DMS 273 (cell line): ENCODE measurements at regions not wholly inside any gene's neighbourhood (a gene's known extent, or its start where the extent isn't known, plus 50 kb on each side); places are given as distances from the start of the nearest gene placed in this dataset.
"Not testable (repeated sequence)": the region's sequence is repeated elsewhere in the genome, so short reads cannot be mapped to it uniquely, and the experiment has no call there.

Source experiments
- DNase-seq: peaks from one replicate; lab custom pipeline; 2025; ENCODE audit not compliant: unreplicated experiment; lab: John Stamatoyannopoulos, UW

DNA sequence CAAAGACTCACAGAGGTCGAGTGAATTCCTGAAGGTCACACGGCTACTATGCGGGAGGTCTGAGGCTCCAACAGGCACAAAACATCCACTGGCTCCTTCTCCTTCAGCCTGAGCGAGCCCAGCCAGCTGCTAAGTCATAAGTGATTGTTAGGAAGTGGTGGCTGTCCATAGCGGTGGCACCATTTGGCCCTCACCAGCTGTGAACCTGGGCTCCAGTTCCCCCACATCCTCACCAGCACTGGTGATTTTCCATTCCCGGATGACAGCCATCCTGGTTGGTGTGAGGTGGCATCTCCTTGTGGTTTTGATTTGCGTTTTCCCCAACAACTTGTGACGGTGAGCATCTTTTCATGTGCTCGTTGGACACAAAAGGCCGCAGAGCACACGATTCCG, 302.8 kb downstream of the FOXL1 start:
- DNase-seq = no peak

DNA sequence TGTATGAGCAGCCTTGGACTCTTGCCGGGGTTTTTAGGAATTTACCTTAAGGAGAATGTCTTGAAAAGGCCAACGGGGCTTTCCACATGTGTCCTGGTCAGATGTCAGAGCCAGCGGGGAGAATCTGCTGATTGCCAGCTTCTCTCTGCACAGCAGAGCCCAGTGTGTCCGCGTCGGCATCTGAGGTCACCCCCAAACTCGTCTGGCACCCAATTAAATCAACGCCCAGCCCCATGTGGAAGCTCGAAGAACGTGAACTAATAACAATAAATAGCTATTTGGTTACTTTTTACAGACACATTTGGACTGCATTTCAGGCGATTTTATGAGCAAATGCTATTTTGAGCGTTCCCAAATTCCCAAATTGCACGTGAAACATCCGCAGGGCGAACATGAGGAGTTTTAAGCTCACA, 303.5 kb downstream of the FOXL1 start:
- no peak for DNase-seq

DNA sequence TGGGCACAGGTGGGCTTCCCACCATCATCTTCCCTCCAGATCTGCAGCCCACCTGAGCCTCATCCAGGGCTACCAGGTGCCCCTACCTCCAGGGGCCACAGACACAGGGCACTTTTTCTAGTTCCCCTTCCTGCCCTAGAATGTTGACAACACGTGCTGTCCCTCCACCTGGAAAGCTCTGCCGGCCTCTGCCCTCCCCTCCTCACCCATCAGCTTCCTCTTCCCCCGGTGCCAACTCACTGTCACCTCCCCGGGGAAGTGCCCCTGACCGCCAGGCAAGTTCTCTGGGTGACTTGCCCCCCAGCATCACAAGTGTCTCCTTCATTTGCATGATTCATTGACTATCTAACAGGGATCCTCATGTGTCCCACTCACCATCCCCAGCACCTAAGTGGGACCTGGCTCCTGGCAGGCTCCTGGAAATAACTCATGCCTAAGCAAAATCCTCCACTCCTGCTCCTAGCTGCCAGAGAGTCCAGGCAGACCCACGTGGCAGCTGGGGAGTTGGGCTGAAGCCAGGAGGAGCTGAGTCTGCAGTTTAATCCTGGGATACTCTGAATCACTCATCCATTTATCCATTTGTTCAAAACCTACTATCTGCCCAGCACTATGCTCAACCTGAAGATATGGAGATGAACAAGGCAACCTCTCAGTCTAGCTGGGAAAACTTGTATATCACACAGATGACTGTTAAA, 304.4 kb downstream of the FOXL1 start:
- DNase-seq = no peak

DNA sequence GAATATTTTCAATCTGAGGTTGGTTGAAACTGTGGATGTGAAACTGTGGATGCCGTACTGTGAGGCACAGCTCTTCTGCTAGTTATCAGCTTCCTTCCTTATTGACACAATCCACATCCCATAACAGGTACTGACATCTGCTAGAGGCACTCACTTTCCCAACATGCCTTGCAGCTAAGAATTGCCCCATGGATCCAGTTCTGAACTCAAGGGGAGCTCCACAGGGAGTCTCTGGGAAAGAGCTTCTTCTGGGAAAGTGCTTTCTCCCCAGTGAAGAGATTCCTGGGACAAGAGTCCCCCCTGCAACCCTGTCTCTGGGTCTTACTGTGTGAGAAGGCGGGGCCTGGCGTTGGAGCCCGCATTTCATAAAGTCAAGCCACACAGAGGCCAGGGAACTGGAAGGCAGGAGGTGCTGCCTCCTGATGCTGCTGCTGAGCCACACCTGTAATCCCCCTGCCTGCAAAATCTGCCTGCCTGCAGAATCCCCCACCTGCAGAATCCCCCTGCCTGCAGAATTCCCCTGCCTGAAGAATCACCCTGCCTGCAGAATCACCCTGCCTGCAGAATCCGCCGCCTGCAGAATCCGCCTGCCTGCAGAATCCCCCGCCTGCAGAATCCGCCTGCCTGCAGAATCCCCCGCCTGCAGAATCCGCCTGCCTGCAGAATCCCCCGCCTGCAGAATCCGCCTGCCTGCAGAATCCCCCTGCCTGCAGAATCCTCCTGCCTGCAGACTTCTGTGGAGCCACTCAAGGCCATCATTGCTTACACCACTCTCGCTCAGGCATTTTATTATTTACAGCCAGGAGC, 305.4 kb downstream of the FOXL1 start:
- DNase-seq = no peak

DNA sequence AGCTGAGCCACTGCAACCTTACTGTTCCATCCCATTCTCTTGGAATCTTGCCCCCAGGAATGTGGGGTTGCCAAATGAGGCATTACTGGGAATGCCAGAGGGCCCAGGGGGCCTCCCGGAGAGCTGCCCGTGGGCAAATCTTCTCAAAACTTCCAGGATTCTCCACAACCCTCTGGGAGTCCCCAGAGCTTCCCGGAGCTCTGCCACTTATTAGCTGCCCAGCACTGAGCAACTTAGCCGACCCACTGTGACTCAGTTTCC, 306.0 kb downstream of the FOXL1 start:
- no peak for DNase-seq

DNA sequence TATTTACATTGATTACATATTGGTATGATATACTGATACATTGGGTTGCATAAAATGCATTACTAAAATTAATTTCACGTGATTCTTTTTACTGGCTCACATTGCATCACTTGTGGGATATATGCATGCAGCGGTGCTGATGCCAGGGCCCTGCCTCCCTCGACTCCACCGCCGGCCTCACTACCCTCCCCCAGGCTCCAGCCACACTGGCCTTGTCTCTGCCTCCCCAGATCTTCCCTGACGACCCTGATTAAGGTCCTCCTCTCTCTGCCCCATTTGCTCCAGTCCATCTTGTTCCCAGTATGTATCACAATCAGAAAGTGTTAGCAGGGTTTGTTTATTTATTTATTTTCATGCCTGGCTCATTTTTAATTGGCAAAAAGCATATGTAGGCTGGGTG, 306.8 kb downstream of the FOXL1 start:
- no peak for DNase-seq

DNA sequence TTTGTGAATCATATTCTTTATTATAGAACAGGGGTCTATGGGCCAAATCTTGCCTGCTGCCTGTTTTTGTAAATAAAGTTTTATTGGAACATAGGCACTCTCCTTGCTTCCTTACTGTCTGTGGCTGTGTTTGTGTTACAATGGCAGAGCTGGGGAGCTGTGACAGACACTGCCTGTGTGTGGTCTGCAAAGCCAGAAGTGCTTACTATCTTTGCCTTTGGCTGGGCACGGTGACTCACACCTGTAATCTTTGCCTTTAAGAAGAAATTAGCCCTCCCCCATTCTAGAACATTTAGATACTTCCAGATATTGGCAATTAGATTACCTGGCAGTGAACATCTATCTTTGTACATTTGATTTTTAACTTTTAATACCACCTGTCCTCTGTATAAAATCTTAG, 308.3 kb downstream of the FOXL1 start:
- DNase-seq = no peak

DNA sequence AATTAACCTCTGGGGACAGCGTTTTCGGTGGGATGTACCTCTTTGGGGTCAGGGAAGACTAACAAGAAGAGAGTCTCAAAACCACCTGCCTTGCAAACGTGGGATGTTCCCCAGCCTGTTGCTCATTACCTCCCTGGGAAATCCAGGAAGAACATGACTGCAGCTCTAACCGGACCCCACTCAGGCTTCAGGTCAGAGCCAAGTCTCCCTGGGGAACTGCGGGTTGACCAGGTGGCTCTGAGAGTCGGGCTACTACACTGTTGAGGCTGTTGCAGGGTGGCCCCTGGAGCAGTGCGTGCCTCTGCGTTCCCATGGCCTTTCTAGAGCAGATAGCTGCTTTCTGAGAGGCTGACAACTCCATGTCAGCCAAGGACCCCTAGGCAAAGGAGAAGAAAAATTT, 309.1 kb downstream of the FOXL1 start:
- no peak for DNase-seq

DNA sequence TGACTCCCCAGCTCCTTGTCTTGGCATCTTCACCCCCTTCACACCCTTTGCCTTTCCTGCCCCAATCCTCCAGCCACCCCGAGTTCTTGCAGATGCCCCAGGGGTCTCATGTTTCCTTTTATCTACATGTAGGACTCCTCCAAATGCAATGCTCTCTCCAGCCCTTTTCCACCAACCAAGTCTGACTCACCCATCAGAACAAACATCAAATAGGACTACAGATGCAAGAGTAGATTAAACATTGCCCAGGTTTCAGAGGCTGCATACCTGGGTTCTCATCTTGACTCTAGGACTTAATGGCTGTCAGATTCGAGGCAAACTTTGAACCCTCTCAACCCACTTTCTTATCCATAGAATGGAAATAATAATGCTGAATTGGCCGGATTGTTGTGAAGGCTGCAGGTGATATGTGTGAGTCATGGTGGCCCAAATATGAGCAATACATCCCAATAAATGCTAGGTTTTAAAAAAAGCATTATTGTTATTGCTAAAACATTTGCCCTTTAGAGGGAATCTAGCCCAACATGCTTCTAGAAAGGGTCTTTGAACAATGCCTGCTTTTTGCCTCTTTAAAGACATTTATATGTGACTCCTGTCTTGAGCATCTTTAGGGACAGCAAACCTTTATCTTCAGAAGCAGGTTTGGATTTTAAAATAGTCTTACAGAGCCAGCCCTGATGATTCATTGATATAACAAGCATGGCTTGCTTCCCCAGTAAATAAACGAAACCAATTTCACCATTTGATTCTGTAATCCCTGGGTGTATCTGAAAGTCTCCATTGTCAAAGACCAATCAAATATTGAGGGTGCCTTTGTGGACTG, 310.1 kb downstream of the FOXL1 start:
- no peak for DNase-seq

DNA sequence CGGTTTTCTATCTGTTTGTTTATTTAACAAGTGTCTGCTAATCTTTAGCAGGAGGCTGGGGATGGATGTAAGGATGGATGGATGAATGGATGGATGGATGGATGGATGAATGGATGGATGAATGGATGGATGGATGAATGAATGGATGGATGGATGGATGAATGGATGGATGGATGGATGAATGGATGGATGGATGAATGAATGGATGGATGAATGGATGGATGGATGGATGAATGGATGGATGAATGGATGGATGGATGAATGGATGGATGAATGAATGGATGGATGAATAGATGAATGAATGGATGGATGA, 310.7 kb downstream of the FOXL1 start:
- DNase-seq = not testable (repeated sequence)

DNA sequence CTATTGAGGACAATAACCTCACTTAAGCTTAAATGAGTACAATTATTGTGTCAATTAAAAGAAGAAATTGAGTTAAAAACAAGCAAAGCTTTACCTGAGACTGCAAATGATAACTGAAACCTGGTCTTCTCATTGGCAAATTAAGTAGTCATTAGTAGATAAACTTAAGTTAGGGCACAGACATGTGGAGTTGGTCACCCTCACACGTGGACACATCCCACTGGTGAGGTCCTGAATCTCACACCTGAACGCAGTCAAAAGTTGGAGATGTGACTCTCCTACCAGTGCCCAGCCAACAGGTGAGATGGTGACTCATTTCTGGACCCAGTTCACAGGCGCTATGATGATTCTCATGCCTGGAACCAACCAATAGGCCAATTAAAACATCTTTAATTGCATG, 311.6 kb downstream of the FOXL1 start:
- no peak for DNase-seq

DNA sequence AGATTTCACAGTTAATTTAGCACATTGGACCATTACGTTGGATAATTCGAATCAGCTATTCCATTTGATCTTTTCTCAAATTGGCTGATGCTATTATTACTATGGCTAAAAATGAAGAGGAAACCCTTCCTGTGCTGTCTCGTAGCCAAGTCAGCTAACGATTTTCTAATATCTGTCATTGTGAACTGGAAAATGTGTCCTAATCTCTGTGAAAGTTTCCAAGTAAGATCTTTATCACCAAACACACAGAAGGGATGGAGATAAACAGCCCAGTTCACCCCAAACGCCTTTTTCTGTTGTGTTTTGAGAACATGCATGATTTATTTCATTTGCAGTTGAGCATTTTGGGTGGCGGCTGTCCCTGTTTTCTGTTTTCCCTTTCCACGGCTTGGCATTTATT, 312.8 kb downstream of the FOXL1 start:
- DNase-seq = no peak

DNA sequence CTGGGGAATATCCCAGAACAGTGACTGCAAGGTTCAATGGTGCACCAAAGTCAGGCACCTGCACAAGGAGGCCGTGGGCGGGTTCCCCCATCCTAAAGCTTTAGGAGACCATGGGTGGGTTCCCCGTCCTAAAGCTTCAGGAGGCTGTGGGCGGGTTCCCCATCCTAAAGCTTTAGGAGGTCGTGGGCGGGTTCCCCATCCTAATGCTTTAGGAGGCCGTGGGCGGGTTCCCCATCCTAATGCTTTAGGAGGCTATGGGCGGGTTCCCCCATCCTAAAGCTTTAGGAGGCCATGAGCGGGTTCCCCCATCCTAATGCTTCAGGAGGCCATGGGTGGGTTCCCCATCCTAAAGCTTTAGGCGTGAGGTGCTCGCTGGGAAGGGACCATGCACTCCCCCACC, 313.3 kb downstream of the FOXL1 start:
- DNase-seq = no peak

DNA sequence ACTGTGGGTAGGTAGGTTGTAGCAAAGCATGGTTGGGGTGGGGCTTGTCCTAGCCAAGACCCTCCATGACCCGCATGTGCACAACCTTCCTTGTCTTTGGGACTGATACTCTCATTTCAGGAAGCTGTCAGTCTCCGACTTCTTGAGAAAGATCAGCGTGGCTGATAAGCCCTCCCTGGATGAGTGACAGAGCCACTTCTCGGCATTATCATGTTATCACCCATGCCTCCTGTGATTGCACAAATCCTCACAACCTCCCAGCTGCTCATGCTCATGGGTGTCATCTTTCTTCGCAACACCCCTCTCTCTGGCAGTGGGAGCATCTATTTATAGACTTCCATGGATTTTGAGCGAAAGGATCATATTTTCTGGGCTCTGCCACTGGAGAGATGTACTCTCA, 314.2 kb downstream of the FOXL1 start:
- DNase-seq = no peak

DNA sequence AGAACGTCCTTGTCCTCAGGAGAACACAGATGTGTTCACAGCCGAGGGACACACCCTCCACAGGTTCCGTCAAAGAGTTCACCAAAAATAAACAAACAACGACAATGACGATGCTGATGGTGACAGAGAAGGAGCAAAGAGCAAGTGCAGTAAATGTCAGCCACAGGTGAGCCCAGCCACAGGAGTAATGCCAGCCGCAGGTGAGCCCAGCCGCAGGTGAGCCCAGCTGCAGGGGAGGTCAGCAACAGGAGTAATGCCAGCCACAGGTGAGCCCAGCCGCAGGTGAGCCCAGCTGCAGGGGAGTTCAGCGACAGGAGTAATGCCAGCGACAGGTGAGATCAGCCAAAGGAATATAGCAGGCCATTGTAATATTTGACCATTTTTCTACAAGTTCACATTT, 315.2 kb downstream of the FOXL1 start:
- DNase-seq = no peak

DNA sequence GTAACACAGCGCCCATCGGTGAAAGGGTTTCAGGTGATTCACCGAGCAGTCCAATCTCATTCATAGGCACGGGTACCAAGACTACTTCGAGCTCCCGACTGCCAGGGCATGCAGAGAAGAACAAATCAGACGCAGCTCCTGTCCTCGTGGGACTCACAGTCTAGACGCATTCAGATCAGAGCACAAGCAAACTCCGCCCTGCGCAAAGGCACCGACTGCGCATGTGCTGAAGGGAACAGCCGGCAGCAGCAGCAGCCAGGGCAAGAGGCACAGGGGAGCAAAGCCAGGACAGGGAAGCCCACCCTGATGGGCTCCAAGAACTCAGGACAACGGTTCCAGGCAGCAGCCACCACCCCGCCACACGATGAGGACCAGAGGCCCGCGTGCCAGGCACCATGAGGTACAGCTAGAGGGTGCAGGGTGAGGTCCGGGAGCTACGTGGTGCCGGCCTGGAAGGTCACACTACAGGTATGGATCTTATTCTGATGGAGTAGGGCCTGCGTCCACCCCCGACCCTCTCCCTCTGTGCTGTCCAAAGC, 315.7 kb downstream of the FOXL1 start:
- DNase-seq = no peak

DNA sequence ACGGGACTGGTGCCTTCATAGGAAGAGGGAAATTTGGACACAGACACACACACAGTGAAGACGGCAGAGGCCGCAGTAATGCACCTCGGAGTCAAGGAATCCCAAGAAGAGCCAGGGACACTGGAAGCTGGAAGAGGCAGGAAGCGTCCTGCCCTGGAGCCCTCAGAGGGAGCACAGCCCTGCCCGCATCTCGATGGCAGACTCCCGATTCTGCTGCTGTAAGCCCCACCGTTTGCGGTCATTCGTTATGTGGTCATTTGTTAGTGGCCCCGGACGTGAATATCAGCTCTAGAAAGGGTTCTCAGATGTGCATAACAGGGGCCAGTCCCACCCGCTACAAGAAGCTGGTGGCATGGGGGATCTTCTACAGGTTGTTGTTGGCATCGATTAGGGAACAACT, 316.6 kb downstream of the FOXL1 start:
- DNase-seq = no peak

DNA sequence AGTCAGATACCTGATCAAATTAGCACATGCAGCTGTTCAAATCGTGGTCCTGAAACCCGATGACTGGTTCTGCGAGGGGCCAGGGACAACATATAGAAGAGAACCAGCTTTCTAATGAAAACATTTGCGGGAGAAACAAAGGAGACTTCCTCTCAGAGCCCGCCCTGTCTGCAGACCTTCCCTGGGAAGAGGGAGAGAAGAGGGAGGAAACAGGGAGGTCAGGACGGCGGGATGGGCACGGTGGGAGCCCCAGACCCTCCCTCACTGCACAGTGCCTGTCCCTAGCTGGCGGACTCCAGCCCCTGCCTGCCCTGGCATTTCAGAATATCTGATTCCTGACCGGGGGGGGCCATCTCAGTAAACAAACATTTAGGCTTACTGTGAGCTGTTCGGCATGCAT, 317.3 kb downstream of the FOXL1 start:
- no peak for DNase-seq

DNA sequence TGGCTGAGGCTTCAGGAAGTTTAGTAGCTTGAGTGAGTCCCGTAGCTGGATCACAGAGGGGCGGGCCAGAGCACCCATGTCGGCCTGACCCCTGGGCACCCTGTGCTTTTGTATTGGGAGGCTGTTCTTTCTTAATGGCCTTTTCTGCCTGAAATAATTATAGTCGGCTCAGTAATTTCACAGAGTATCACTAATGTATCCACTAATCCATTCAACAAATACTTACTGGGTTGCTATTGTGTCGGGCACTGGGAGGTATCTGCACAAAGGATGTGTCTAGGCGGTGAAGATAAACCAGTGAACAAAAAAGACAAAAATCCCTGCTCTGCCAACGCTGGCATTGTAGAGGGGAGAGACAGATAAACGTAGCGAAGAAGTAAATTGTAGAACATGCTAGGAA, 318.6 kb downstream of the FOXL1 start:
- DNase-seq = no peak

DNA sequence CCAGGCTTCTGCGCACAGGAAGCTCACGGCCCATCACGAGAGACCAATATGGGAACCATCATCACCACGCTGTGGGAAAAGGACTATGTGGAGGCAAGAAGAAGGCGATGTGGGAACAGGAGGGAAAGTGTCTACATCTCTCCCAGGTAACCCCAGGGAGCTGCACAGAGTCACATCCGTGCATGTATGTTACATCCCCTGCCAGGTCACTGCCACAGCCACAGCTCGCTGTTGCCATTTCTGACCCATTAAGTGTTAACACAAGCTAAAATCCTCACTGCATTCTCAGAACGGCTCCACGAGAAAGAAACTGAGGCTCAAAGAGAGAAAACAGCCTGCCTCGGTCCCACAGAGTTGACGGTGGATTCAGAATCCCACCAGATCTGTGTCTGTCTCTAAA, 319.1 kb downstream of the FOXL1 start:
- DNase-seq = no peak

DNA sequence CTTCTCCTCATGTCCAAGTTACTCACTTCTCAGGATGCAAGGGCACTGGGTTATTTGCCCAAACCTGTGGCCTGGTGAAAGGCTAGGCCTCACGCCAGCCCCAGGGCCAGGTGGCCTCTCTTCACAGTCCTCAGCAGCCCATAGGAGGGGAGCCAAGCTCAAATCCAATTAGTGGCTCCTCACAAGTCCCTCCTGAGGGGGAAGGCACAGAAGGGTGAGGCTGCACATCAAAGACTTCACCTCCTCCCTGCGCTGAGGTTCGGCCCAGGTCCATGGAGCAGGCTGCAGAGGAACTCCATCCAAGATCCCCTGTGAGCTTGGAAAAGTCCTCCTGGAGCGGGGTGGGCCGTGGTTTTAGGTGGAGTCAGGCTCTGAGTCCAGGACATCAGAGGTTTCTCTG, 320.0 kb downstream of the FOXL1 start:
- no peak for DNase-seq

DNA sequence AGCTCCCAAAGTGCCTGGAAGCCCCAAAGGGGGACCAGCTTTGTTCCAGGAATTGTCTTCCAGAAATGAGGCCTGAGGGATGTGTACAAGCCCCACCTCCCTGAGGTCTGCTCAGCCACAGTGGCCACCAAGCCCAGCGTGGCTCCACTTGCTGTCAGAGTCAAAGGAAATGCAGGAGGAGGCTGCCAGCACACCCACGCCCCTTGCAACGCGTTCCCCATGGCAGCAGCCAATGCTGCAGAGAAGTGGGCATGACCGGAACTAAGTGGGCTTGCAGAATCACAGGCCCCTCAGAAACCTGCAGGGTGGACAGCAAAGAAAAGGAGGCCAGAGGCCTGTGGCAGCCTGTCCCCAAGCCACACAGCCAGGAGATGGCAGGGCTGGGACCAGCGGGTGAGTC, 320.8 kb downstream of the FOXL1 start:
- no peak for DNase-seq
